ENCODE measurements at regions not wholly inside any gene's neighbourhood (a gene's known extent, or its start where the extent isn't known, plus 50 kb on each side); places are given as distances from the start of the nearest gene placed in this dataset.
"Not testable (repeated sequence)": the region's sequence is repeated elsewhere in the genome, so short reads cannot be mapped to it uniquely, and the experiment has no call there.

DNA sequence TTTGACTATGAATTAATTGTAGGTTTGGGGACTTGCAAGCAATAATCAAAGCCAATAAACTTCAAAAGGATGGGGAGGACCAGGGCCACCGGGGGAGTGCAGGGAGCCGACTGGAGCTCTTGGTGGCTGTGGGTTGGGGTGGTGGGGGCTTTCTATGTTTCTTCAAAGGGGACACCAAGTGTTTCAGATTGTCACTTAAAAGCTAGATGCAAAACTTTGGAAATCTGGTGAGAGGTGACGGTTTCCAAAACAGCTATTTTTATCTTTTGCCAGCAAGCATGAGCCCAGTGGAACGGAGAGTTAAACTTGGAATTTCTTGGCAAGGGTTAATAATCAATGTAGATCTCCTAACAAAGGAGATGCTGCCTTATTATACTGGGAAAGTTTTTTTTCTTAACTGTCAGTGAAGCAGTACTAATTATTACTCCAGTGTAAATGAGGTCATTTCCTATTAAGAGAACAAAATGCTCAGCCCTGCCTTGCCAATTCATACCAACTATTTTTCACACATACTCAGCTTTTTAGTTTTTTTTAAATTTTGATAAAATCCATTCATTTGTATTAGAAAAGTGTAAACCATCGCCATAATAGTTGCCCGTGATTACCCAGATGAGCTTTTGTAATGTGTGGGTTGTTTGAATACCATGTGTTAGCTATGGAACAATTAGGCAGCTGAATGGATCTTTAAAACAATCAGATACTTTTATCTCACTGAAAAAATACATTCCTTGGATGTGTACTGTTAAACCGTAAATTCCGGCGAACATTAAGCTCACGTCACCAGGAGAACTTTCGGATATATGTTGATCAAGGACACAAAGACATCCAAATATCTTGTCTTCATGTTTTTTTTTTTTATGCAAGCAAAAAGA is 95.9 kb upstream of the ZNF536 start:
- DNase-seq (ENCODE audit: missing footprints) (no peak), ATAC-seq (no peak)
- intact Hi-C loops (cut with DNase I) = no loop called here

DNA sequence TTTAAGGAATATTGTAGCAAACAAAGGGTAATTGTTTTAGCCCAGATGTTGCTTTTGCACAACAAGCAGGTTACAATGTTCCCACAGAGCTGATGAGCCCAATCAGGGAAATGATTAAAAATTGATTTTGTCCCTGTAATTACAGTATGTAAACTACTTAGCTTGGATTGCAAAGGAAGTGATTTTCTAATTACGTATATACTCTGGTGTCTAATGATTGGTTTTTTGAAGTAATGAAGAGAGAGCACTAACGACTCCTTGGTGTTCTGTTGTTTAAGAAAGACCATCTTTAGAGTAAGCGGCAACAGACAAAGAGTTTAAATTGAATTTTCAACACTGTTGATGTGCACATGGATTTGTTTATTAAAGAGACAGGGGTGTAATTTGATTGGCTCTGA is 95.3 kb upstream of the ZNF536 start:
- ATAC-seq (no peak), DNase-seq (ENCODE audit: missing footprints) (no peak)
- intact Hi-C loops (cut with DNase I) = no loop called here

DNA sequence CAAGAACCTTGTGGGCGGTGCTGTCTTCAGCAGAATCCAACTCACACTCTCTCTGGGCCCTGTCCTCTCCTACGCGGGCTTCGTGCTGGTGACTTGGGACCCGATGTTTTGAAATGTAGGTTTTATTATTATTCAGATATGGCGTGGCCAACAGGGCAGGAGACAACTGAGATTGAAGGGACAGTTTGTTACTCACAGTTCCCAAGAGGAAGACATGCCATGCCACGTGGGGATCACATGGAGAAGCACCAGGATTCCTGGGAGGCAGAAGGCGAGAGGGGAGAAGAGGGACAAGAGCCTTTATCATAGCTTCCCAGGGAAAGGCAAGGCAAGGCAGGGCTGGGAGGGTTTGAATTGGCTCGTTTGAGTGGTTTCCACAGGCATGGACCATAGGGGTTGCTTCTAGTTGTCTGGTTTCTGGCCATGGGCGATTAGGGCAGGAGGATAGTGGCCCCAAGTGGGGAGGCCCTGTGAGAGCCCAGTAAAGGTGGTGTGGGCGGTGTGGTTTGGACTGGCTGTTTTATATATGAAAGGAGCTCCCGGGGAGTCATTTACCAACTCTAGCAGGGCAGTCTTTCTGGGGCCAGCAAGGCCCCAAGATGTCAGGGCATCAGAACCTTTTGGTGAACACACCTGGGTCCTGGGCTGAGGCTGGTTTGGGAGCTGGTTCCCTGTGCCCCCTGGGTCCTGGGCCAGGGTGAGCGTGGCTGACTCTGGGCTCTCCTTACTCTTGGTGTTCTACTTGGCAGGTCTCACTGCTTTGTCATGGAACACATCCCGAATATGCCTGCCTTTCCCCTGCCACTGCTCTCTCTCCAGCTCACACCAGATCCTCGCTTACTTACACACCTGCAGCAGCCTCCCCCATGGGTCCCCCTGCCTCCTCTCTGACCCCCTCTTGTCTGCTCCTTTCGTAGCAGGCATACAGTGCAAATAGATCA is 94.0 kb upstream of the ZNF536 start:
- DNase-seq (ENCODE audit: missing footprints) = no peak
- no peak for ATAC-seq
- intact Hi-C loops (cut with DNase I) = no loop called here

DNA sequence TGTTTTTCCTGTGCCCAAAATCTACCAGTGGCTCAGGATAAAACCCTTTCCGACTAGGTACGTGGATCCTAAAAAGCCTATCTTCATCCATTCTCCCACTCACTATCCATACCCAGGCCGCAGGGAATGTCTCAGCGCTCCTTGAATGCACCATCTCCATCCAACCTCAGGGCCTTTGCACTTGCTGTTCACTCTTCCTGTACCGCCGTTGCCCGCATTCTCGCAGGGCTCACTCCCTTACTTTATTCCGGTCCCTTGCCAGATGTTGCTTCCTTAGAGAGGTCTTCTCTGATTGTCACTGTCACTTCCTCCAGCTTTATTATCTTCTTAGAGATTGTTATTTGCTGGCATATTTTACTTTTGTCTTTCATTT is 93.3 kb upstream of the ZNF536 start:
- ATAC-seq (no peak), DNase-seq (ENCODE audit: missing footprints) (no peak)
- intact Hi-C loops (cut with DNase I) = no loop called here

DNA sequence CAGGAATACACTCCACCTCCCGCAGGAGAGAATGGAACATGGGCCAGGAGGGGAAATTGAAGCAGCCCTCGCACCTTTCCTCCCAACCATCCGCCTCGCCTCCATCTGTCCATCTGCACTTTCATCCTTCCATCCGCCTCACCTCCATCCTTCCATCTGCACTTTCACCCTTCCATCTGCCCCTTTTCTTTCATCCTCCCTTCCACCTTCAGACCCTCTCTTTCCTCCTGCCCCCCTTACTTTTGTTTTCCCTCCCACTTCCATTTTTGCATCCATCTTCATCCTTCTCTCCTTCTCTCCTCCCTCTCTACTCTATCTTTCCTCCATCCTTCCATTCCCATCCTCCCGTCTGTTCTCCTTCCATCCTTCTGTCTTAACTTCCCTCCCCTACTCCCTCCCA is 92.2 kb upstream of the ZNF536 start:
- no peak for ATAC-seq
- no peak for DNase-seq (ENCODE audit: missing footprints)
- intact Hi-C loops (cut with DNase I) = no loop called here

DNA sequence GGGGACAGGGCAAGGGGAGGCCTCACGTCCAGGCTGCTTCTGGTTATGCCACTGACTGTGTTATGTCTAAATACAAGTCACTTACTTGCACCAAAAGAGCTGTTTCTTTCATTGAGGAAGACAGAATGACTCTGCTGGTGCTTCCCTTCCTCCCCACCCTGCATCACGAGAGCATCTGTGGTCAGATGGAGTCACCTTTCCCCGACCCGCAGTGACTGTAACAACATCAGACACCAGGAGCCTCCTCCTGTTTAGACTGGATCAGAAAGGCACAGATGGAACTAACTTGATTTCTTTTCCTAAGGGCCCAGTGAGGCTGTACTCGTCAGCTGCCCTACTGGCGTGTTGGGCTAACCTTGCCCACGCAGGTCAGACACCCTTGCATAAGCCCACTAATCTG is 90.3 kb upstream of the ZNF536 start:
- intact Hi-C loops (cut with DNase I) = no loop called here
- no peak for DNase-seq (ENCODE audit: missing footprints)
- no peak for ATAC-seq

DNA sequence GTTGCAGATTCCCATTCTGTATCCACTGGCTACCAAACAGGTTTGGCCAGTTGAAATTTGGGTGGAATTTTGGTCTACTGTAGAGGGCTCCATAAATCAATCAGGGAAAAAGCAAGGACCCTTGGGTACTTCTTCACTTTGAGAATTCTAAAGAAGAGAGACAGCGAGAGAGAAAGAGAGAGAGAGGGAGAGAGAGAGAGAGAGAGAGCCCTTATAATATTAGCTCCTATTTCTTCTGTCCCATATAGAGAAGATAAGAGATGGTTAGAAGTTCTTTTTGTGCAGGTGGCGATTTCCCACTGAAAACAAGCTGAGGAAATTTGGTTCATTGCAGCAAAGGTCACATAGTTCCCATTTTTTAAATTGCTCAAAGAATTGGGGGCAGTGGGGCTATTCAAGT is 88.6 kb upstream of the ZNF536 start:
- DNase-seq (ENCODE audit: missing footprints) (no peak), ATAC-seq (no peak)
- intact Hi-C loops (cut with DNase I) = no loop called here

DNA sequence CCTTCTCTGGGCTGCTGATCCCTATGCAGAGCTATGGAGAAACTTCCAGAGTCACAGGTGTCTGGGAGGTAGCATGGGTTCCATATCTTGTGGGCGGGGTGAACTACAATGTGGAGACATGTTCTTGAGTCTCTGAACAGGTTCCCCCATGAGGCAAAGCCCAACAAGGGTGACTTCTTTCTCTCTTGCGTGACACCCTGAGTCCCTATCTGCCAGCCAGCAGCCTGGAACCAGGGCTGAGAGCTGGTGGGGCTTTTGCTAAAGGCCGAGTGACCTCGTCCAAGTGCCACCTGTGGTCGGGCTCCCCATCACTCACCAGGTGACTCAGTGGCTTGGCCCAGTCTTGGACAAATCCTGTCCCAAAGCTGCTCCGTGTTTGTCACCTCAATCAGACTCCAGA is 88.0 kb upstream of the ZNF536 start:
- ATAC-seq (no peak), DNase-seq (ENCODE audit: missing footprints) (no peak)
- intact Hi-C loops (cut with DNase I) = no loop called here

DNA sequence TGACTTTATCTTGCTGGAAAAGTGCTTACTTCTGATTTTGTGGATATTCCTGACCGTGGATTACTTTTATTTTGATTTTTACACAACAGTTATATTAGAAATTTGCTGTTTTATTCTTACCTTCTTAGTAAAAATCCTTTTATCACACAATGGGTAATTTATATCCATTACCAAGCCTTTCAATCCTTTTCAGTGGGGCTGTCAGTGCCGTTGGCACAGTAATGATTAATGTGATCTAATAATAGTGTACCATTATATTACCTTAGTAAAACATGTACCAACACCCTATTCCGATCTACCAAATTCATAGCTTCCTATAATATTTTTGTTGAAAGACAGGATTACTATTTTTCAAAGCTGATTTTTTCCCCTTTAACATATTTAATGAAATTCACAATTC is 87.3 kb upstream of the ZNF536 start:
- intact Hi-C loops (cut with DNase I) = no loop called here
- ATAC-seq (no peak), DNase-seq (ENCODE audit: missing footprints) (no peak)

DNA sequence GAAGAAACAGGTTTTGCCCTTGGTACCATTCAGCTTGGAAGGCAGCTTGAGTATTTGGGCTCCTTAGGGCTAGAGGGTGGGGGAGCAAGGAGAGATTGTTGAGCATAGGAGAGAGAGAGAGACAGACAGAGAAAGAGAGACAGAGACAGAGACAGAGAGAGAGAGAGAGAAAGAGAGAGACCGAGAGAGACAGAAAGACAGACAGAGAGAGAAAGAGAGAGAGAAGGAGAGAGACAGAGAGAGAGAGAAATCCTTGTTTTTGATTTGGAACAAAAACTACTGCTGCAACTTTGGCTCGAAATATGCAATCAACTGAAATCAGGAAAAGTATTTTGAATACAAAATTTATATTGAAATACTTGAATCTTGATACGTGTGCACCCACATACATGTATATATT is 85.8 kb upstream of the ZNF536 start:
- ATAC-seq (no peak), DNase-seq (ENCODE audit: missing footprints) (no peak)
- intact Hi-C loops (cut with DNase I) = no loop called here

DNA sequence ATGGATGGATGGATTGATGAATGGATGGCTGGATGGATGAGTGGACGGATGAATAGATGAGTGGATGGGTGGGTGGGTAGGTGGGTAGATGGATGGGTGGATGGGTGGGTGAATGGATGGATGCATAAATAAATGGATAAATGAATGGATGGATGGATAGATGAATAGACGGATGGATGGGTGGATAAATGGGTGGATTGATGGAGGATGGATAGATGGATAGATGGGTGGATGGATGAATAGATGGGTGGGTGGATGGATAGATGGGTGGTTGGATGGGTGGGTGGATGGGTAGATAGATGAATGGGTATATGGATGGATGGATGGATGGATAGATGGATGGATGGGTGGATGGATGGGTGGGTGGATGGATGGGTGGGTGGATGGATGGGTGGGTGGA is 84.9 kb upstream of the ZNF536 start:
- DNase-seq (ENCODE audit: missing footprints) = no peak
- intact Hi-C loops (cut with DNase I) = no loop called here
- no peak for ATAC-seq

DNA sequence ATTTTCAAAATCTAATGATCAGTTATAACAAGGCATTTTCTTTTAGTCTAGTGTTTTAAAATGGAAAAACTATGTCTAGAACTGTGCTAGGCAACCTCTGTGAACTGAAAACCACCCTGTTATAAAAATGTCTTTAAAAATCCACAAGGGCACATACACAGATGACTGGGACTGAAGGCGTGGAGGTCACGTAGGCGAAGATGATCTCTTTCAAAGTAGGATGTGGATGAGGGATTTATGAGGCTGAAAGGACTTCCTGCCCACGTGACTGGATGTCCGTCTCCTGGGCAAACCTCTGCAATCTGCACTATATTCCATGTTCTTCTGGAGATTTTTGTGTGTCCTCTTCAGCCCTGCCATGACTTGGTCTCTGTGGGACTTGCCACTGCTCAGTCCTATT is 84.2 kb upstream of the ZNF536 start:
- ATAC-seq (no peak), DNase-seq (ENCODE audit: missing footprints) (no peak)
- intact Hi-C loops (cut with DNase I) = no loop called here

DNA sequence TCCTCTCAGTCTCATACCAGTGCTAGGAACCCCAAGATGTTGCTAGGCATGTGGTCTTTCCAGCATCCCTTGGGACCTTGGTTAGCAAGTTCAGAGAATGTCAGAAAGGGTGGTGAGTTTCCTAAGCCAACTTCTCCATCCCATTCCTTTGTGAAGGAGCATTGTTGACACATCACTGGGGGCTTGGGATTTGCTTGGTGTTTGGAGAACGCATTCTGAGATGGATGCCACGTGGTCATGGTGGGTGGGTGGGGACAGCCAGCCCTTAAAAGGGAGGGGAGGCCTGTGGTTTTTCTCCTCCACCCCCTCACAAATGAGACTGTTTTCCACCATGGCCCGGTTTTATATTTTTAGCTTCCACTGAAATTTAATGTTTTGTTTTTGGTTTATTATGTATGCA is 83.3 kb upstream of the ZNF536 start:
- DNase-seq (ENCODE audit: missing footprints) (no peak), ATAC-seq (no peak)
- intact Hi-C loops (cut with DNase I) = no loop called here

DNA sequence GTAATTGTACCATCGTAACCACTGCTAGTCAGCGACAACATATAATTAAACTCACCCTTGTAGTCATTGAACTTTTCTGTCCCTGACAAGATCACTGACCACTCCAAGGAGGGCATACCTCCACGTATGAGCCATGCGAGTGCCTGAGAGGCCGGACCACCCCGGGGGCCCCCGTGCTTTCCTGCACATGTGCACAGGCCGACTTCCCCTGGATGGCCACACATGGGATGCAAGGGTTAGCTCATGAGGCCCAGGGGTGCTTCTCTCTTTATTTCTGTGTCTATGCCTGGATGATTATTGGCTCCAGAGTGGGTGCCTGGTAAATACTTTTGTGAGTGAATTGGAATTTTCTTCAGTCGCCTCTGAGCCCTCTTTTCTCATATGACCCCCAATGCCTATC is 82.8 kb upstream of the ZNF536 start:
- intact Hi-C loops (cut with DNase I) = no loop called here
- DNase-seq (ENCODE audit: missing footprints) (no peak), ATAC-seq (no peak)

DNA sequence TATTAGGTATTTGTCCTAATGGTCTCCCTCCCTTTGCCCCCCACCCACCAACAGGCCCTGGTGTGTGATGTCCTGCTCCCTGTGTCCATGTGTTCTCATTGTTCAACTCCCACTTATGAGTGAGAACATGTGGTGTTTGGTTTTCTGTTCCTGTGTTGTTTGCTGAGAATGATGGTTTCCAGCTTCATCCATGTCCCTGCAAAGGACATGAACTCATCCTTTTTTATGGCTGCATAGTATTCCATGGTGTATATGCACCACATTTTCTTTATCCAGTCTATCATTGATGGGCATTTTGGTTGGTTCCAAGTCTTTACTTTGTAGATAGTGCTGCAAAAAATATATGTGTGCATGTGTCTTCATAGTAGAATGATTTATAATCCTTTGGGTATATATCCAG is 81.4 kb upstream of the ZNF536 start:
- intact Hi-C loops (cut with DNase I); ATAC-seq; DNase-seq (ENCODE audit: missing footprints): not testable (repeated sequence)

DNA sequence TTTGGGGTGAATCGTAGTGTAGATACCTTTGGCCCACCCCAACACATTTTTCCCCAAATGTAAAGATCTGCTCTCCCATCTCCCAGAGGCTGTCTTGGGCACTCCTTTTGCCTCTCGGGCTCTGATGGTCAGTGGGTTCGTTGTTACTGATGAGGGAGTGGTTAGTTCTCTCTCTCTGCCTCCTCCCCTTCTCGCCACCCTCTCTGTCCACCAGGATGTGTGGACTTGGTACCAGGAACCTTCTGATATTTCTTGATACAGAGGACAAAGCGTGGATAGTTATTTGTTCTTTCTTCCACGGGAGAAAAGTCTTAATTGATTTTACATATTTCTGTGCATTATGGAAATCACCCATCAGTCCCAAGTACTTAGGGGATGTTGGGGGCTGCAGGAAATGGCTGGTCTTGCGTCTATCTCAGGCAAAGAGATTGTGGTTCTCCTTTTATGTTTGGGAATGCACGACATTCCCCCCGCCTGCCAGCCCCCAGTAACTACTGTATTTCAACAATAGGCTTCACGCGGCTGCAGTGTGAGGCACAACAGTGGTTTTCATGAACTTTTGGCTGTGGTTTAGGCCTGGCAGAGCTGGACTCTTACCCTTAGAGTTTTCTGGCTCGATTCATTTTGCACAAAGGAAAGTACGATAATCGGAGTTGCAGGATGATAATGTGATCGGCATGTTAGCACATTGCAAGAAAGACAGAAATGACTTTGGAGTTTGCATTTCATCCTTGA is 79.0 kb upstream of the ZNF536 start:
- ATAC-seq (no peak), DNase-seq (ENCODE audit: missing footprints) (no peak)
- intact Hi-C loops (cut with DNase I) = no loop called here

DNA sequence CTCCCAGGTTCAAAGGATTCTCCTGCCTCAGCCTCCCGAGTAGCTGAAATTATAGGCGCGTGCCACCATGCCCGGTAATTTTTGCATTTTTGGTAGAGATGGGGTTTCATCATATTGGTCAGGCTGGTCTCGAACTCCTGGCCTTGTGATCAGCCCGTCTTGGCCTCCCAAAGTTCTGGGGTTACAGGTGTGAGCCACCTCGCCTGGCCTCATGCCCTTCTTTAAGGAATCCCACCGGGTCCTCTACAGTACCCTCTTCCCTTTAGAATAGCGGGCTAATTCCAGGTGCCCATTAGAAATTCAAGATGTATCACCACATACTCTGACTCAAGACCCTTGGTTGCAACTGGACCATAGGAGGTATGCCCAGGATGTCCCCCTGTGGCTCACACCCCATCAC is 74.2 kb upstream of the ZNF536 start:
- DNase-seq (ENCODE audit: missing footprints) (no peak), ATAC-seq (no peak)
- intact Hi-C loops (cut with DNase I) = no loop called here

DNA sequence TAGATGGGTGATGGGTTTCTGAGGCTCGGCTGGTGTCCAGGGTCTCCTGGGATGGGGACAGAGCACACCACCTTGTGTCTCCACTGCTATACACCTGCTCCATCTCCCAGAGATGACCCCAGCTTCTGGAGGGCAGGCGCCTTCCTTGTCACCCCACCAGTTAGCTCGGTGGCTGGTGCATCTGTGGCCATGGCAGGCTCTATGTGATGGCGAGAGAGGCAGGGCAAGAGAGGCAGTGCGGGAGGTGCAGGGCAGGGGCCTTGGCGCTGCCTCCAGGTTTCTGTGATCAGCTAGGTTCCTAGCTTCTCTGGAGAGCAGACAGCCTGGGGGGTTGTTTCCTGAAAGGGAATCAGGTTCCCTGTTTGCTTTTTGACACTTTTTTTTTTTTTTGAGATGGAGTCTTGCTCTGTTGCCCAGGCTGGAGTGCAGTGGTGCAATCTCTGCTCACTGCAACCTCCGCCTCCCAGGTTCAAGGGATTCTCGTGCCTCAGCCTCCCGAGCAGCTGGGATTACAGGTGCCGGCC is 69.0 kb upstream of the ZNF536 start:
- no peak for ATAC-seq
- no peak for DNase-seq (ENCODE audit: missing footprints)
- intact Hi-C loops (cut with DNase I) = no loop called here

DNA sequence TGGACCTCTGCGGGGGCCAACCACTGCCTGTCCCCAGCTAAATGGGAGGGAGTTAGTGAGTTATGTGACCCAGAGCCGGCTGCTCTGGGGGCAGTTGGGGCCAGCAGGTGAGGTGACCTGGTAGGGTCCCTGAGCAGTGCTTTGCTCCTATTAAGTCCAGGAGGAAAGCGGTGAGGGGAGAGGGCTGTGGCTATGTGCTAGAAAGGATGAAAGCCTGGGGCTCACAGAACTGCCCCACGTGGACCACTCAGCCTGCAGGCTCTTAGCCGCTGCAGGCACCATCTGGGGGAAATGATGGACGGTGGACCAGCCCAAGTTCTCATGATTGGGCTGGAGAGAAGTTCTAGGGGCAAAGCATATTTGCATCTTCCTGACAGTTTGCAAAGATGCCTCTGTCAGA is 67.6 kb upstream of the ZNF536 start:
- intact Hi-C loops (cut with DNase I) = no loop called here
- DNase-seq (ENCODE audit: missing footprints) = no peak
- no peak for ATAC-seq

Data from Right ventricle myocardium inferior (tissue), 1 donor.